GM20000 (cell line): ENCODE measurements at regions not wholly inside any gene's neighbourhood (a gene's known extent, or its start where the extent isn't known, plus 50 kb on each side); places are given as distances from the start of the nearest gene placed in this dataset.

Source experiments
- DNase-seq: peaks from one replicate; pipeline ENCODE4 v3.0.0; 2012; ENCODE audit warnings: low spot score
- CTCF ChIP-seq: IDR thresholded peaks from 2 replicates; pipeline ENCODE4 v1.5.1; 2012; ENCODE audit warnings: mild to moderate bottlenecking, control low read depth; ENCODE audit errors: extremely low read depth, missing control alignments

- no peak for DNase-seq
- no peak for TF ChIP-seq CTCF
Observed at GRCh38 chr12:97347956-97348355, 114.6 kb upstream of the RMST start.

DNA sequence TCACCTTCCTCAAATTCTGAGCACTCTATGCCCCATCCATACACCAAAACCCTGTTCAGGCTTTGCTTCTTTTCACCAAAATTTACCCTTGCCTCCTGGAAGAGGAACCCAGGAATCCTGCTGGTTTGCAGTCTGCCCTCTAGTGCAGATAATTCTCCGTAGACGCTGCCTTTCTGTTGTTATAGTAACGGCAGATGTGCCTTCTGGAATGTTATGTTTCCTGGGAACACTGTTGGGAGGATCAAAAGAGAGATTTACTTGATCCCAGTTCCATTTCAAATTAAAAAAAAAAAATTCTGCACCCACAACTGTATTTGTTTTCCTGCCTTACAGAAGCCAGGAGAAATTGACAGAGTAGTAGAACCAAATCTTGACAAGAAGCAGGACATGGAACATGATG, 104.2 kb upstream of the RMST start:
- TF ChIP-seq CTCF, result no peak
- DNase-seq, result no peak

GRCh38 chr12:97359021-97359690, 103.4 kb upstream of the RMST start:
- DNase-seq, result no peak
- TF ChIP-seq CTCF, result no peak

DNA sequence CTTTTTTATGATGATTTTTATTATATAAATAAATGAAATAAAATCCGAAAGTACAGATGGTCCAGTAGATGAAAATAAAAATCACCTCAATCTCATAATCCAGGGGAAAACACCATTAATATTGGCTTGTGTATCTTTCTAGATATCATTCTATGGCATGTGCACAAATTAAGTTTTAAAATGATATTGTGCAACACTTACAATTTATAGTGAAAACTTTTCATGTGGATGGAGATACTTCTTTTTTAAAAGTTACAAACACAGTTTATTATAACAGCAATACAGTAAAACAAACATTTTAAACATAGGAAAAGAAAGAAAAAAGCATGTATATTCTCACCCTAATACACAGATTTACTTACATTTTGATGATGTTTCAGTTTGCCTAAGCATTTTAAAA, 98.9 kb upstream of the RMST start:
- DNase-seq, result no peak
- no peak for TF ChIP-seq CTCF

DNA sequence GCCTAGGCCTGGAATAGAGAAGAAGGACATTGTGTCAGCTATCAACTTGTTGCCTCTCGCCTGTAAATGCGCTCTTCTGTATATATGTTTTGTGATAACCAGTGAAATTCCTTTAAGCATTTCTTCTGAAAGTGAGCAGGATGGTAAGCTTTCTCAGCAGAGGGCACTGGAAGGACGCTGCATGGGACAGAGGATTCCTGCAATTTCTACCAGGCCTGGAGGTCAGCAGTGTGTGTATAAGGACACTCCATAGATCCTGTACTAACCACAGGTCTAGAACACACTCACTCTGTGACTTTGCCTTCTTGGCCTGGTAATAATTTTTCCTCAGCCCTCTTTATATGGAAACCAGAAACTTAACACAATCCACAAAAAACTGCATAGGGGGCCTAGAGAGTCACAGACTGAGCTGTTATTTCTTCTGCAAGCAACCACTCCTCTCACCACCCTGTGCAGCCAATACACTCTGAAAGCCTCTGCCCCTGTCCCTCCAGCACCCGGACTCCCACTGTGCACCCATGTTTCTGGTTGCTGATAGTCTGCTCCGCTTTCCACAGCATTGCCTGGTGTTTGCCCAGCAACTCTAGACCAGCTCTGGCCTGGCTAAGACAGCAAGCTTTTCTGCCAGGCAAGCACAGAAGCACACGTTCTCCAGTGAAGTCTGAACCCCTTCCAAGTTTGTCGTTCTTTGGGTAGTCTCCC, 94.0 kb upstream of the RMST start:
- no peak for DNase-seq
- no peak for TF ChIP-seq CTCF

- TF ChIP-seq CTCF, result no peak
- peak; percentile 15 for DNase-seq
Observed at GRCh38 chr12:97375310-97375709, 87.3 kb upstream of the RMST start.

- DNase-seq, result no peak
Observed at GRCh38 chr12:97380440-97380839, 82.2 kb upstream of the RMST start.

More at GRCh38 chr12:97380440-97380839, 82.2 kb upstream of the RMST start:
- TF ChIP-seq CTCF, result no peak
